ENCODE measurements at regions not wholly inside any gene's neighbourhood (a gene's known extent, or its start where the extent isn't known, plus 50 kb on each side); places are given as distances from the start of the nearest gene placed in this dataset.

GRCh38 chr18:47383729-47384128 lies 132.3 kb upstream of the SKOR2 start:
- Histone ChIP-seq H3K27ac (ENCODE audit: extremely low read depth, low read depth, low read length) (no peak overlapping the region), H3K9me3 (replicated peaks; ENCODE audit: control insufficient read depth, insufficient read depth, low read depth, low read length) (no peaks in the 10 kb centered on the region), H3K27me3 (ENCODE audit: control insufficient read depth in 2 of 2, insufficient read depth in 2 of 2, low read length in 2 of 2) (peaks cover 0 to 7% of the 10 kb centered on the region in 2 experiments; a peak in 1 of 5 replicates), H3K4me2 (ENCODE audit: insufficient read depth, low read length) (no peak overlapping the region), H3K79me2 (ENCODE audit: control insufficient read depth, insufficient read depth, low read length) (no peaks in the 10 kb centered on the region), H3K9ac (ENCODE audit: insufficient read depth in 1 of 2, low read depth in 2 of 2, low read length in 2 of 2) (no peak overlapping the region), H3K36me3 (ENCODE audit: control insufficient read depth, insufficient read depth, low read length) (no peaks in the 10 kb centered on the region), H3K4me1 (replicated peaks in 1 of 2; ENCODE audit: control insufficient read depth in 2 of 2, insufficient read depth in 2 of 2, low read length in 2 of 2) (no peaks in the 10 kb centered on the region), H3K9me1 (ENCODE audit: control insufficient read depth, insufficient read depth, low read length) (no peaks in the 10 kb centered on the region), H4K20me1 (replicated peaks; ENCODE audit: control insufficient read depth, insufficient read depth, low read length) (no peaks in the 10 kb centered on the region), H2AFZ (ENCODE audit: low read depth, low read length) (no peak overlapping the region), H3K4me3 (no peak overlapping the region)
- 0% methylated on average over 1 of the region's 1 CpG for WGBS (ENCODE audit: insufficient coverage, low coverage, missing lambda C conversion rate)
- ATAC-seq, result no peak
- DNase-seq (ENCODE audit: extremely low read depth in 1 of 4, low spot score in 3 of 4), result no peak
- intact Hi-C loops (cut with micrococcal nuclease), result no loop called here
- ChIA-PET POLR2A (no interaction called here), CTCF (ENCODE audit: low intra/inter-chr PET ratio) (no interaction called here)
- FAIRE-seq, result no peak
- BruUV-seq (replicated peaks), result no TSS peak
- in situ Hi-C loops (cut with MboI), result no loop called here
- peak; percentile 50 for TF ChIP-seq RBM25 (IDR thresholded peaks at IDR 0.05; ENCODE audit: low read depth, low read length, severe bottlenecking)
- peak; percentile 52 for TF ChIP-seq ZFP36 (IDR thresholded peaks at IDR 0.05; ENCODE audit: low read depth, low read length, partially characterized antibody)
- TF ChIP-seq HDAC3 (IDR thresholded peaks at IDR 0.05; ENCODE audit: borderline replicate concordance, partially characterized antibody), result no peak

GRCh38 chr18:47381975-47382570 lies 130.6 kb upstream of the SKOR2 start:
- BruUV-seq (replicated peaks), result no TSS peak
- in situ Hi-C loops (cut with MboI), result no loop called here
- no peak for TF ChIP-seq KAT8 (IDR thresholded peaks at IDR 0.05; ENCODE audit: low read depth)
- no peak for TF ChIP-seq E2F8 (IDR thresholded peaks at IDR 0.05; ENCODE audit: low read depth, partially characterized antibody)
- TF ChIP-seq RBM15 (IDR thresholded peaks at IDR 0.05; ENCODE audit: insufficient read depth, low read length), result no peak
- TF ChIP-seq ZNF592 (IDR thresholded peaks at IDR 0.05), result no peak
- TF ChIP-seq MEF2A (IDR thresholded peaks at IDR 0.05; ENCODE audit: control insufficient read depth, low read depth, low read length), result no peak

More at GRCh38 chr18:47381975-47382570, 130.6 kb upstream of the SKOR2 start:
- ATAC-seq (no peak), FAIRE-seq (no peak), DNase-seq (ENCODE audit: extremely low read depth in 1 of 4, low spot score in 3 of 4) (no peak)
- ChIA-PET POLR2A (interaction anchor here (0.7 kb wide), 1 partner anchor 1307 kb away, joined by 3 read pairs; no protein-coding TSS in a partner anchor), CTCF (ENCODE audit: low intra/inter-chr PET ratio) (no interaction called here)
- Histone ChIP-seq H3K9me3 (replicated peaks; ENCODE audit: control insufficient read depth, insufficient read depth, low read depth, low read length) (no peaks in the 10 kb centered on the region), H3K4me2 (ENCODE audit: insufficient read depth, low read length) (no peak overlapping the region), H3K27ac (ENCODE audit: extremely low read depth, low read depth, low read length) (no peak overlapping the region), H3K27me3 (ENCODE audit: control insufficient read depth in 2 of 2, insufficient read depth in 2 of 2, low read length in 2 of 2) (peaks cover 0 to 7% of the 10 kb centered on the region in 2 experiments; a peak in 2 of 5 replicates), H3K9ac (ENCODE audit: insufficient read depth in 1 of 2, low read depth in 2 of 2, low read length in 2 of 2) (no peak overlapping the region), H2AFZ (ENCODE audit: low read depth, low read length) (no peak overlapping the region), H3K4me1 (replicated peaks in 1 of 2; ENCODE audit: control insufficient read depth in 2 of 2, insufficient read depth in 2 of 2, low read length in 2 of 2) (no peaks in the 10 kb centered on the region), H3K4me3 (no peak overlapping the region), H3K36me3 (ENCODE audit: control insufficient read depth, insufficient read depth, low read length) (no peaks in the 10 kb centered on the region), H4K20me1 (replicated peaks; ENCODE audit: control insufficient read depth, insufficient read depth, low read length) (no peaks in the 10 kb centered on the region), H3K79me2 (ENCODE audit: control insufficient read depth, insufficient read depth, low read length) (no peaks in the 10 kb centered on the region), H3K9me1 (ENCODE audit: control insufficient read depth, insufficient read depth, low read length) (no peaks in the 10 kb centered on the region)
- WGBS (ENCODE audit: insufficient coverage, low coverage, missing lambda C conversion rate), result 2% methylated on average over 12 of the region's 14 CpGs
- intact Hi-C loops (cut with micrococcal nuclease), result no loop called here

Data from K562 (cell line).